ENCODE measurements at regions not wholly inside any gene's neighbourhood (a gene's known extent, or its start where the extent isn't known, plus 50 kb on each side); places are given as distances from the start of the nearest gene placed in this dataset.
"Not testable (repeated sequence)": the region's sequence is repeated elsewhere in the genome, so short reads cannot be mapped to it uniquely, and the experiment has no call there.

DNA sequence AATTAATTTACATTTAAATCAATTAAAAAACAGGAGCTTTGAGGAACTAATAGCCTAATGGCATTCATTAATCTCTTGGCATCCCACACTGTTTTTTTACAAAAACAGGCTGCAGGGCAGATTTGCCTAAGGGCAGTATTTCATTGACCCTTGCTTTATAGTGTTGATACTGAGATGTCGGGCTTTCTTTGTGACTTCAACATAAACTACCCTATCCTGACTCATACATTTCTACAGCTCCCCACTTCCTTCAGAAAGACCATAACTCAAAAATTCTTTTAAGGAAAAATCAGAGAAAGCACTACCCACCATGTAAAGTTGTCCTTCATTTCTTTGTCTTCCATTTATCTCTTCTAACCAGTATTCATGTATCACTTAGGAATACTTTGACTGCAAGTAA, 92.2 kb upstream of the NT5E start:
- DNase-seq (ENCODE audit: low read depth): no peak

DNA sequence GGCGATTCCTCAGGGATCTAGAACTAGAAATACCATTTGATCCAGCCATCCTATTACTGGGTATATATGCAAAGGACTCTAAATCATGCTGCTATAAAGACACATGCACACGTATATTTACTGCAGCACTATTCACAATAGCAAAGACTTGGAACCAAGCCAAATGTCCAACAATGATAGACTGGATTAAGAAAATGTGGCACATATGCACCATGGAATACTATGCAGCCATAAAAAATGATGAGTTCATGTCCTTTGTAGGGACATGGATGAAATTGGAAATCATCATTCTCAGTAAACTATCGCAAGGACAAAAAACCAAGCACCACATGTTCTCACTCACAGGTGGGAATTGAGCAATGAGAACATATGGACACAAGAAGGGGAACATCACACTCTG, 93.1 kb upstream of the NT5E start:
- not testable (repeated sequence) for DNase-seq (ENCODE audit: low read depth)

DNA sequence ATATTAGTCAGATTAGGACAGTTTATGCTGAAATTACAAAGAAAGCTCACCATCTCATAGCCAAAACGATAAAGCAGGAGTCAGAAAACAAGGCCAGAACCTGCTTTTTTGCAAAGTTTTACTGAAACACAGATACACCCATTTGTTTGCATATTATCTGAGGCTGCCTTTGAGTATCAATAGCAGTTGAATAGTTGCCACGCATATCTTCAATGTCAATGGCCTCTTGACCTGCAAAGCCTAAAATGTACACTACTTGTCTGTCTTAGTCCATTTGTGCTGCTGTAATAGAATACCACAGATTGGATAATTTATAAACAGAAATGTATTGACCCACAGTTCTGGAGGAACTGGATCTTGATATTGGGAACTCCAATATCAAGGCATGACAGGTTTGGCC, 94.1 kb upstream of the NT5E start:
- DNase-seq (ENCODE audit: low read depth): no peak

DNA sequence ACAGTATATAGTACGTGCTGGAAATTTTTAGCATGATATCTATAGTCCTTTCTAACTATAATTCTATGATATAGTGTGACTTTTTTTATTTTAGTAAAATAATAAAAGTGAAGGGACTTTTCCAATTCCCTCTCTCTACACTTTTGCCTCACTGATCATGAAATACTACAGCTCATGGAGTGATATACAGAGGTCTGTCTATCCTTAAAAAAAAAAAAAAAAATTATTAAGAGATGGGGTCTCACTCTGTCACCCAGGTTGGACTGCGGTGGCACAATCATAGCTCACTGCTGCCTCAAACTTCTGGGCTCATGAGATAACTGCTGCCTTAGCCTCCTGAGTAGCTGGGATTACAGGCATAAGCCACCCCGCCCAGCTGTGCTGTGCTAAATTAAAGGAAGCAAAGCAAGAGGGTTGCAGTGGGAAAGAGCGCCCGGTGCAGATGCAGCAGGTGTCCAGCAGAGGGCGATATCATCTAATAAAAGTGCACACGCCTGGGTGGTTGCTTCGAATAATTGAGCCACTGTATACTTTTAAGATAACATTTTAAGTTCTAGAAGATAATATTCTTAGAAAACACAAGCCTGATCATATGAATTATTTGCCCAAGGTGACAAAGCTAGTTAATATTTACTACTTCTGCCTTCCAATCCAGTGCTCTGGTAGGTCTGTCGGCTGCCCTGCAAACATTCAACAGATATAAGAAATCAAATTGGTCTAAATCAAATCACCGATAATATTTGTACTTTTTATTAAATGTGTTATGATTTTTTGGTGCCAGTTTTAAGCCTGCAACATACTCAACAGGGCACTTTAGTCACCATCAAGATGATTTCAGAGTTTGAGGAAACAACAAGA, 94.9 kb upstream of the NT5E start:
- peak; percentile 19 for DNase-seq (ENCODE audit: low read depth)

DNA sequence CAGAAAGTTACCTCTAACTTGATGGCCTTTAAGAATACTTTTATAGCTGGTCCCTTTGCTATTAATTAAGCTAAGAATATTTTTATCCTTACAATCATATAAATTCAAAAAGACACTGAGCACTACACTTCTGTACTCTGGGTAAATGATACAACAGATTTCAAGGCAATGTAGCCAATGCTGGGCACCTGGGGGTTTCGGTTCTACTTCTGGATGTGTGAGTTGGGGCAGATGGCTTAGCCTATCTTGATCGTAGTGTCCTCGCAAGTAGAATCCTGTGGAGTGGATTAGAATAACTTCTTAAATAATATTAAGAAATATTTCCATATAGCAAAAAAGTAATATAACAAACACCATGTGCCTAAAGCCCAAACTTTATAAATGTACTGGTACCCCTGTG, 96.9 kb upstream of the NT5E start:
- DNase-seq (ENCODE audit: low read depth): no peak

DNA sequence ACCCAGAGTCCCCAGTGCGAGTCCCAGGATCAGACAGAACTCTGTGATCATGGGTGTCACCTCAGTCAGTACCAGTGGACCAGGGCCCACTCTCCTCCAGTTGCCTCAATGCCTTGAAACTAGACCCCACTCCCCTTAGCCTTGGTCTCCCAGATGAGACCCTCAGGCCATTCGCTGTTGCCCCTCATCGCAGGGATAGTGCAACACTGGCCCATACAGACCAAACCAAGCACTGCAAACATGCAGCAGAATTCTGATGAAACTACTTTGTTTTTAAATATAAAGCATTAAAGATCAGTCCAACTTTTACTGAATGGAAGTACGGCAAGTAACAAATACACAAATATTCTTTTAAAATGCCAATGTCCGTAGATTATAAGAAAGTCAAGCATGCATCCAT, 101.2 kb upstream of the NT5E start:
- no peak for DNase-seq (ENCODE audit: low read depth)

DNA sequence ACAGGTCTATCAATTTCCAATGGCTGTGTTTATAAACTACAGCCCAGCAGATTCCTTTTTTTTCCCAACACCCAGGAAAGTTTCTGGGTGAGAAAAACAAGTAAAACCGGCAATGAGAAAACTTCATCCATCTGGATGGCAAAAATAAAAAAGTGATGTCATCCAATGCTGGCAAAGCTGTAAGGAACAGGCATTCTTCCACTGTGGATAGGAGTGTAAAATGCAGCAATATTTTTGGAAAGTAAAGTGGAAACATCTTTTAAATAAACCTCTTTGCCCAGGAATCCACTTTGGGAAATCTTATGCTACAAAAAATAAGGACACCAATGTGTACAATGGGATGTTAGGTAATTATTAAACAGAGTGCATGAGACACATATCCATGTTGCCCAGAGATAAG, 102.1 kb upstream of the NT5E start:
- peak; percentile 14 for DNase-seq (ENCODE audit: low read depth)

DNA sequence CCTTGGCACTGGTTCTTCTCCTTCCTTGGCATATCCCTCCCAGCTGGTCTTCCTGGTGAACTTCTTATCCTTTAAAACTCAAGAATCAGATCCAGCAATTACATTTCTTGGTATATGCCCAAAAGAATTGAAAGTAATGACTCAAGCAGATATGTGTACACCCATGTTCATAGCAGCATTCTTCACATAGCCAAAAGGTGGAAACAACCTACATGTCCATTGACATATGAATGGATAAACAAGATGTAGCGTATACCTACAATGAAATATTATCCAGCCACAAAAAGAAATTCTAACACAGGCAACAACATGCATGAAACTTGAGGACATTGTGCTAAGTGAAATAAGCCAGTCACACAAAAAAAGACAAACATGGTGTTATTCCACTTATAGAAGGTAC, 103.7 kb upstream of the NT5E start:
- no peak for DNase-seq (ENCODE audit: low read depth)

DNA sequence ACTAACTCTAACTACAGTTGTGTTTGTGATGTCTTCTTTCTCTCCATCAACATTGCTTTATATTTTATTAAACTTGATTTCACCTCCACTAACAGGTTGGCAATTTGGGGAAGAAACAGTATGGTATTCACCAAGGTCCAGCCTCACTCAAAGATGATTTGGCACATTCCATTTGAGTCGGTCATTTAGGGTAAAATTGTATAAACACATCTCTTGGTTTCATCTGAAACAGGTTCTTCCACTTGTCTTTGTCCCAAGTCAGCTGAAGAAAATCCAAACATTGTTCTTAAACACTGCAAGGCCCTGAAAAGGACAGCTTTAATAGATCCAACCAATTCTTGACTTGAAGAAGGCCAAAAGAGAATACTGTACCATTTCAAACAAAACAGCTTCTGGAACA, 104.9 kb upstream of the NT5E start:
- DNase-seq (ENCODE audit: low read depth): no peak

DNA sequence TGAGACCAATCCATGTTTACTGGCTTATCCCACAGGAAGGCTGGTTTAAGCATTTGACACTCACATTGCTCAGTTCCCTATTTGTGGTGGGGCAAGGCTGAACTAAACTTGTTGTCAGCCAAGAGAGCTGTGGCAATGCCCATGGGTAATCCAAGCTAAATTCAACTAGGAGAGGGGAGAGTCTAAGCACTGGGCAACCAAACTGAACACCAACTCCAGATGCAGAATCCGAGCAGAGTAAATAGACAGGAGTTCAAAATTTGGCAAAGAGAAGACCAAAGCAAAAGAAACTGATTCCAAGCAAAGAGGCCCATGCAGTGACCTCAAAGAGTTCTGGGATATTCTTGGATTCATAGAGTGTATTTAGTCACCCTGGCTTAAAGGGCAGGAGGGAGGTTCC, 106.5 kb upstream of the NT5E start:
- no peak for DNase-seq (ENCODE audit: low read depth)

DNA sequence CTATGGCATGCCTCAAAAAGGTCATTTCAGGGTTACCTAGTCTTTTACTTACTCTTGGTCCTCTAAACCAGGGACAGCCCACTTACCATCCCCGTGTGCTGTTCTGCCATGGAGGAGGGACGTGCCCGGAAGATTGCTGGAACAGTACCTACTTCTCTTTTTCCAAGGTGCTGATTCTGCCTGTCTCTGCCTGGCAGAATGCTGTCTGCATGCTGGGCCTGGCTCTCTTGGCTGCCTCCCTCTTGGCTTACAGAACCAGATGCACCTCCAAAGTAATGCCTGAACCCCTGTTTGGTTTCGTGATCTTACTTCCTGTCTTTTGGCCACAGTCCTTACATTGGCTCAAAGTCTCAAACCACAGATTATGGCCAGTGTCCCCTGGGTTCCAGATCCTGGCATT, 120.7 kb upstream of the NT5E start:
- DNase-seq (ENCODE audit: low read depth): no peak

DNA sequence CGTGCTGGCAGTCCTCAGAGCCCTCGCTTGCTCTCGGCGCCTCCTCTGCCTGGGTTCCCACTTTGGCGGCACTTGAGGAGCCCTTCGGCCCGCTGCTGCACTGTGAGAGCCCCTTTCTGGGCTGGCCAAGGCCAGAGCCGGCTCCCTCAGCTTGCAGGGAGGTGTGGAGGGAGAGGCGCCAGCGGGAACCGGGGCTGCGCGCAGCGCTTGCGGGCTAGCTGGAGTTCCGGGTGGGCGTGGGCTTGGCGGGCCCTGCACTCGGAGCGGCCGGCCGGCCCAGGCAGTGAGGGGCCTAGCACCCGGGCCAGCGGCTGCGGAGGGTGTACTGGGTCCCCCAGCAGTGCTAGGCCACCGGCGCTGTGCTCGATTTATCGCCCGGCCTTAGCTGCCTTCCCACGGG, 124.1 kb upstream of the NT5E start:
- not testable (repeated sequence) for DNase-seq (ENCODE audit: low read depth)

DNA sequence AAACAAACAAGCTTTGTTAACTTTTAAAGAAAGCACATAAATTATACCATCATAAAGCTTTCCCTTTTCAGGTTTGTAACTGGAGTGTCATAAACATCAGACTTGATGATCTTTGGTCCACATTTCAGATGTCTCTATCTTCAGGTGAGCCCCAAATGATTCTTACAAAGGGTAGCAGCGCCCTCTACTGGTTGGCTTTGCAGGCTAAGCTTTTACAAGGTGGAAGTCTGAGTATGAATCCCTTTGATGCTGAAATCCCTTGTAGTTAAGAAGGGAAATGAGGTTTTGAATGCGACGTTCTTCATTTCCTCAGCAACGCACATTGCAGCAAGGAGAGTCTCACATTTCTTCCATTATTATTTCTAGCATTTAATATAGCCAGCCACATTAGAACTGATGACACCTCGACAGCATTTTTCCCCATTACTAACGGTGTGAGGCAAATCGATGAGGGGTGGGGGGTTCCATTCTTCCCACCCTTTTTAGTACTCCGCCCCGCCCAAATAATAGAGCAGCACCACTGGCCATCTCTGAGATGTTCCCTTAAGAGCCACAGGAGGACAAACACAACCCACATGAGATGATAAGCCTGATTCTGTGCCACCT, 126.3 kb upstream of the NT5E start:
- peak; percentile 4 for DNase-seq (ENCODE audit: low read depth)

DNA sequence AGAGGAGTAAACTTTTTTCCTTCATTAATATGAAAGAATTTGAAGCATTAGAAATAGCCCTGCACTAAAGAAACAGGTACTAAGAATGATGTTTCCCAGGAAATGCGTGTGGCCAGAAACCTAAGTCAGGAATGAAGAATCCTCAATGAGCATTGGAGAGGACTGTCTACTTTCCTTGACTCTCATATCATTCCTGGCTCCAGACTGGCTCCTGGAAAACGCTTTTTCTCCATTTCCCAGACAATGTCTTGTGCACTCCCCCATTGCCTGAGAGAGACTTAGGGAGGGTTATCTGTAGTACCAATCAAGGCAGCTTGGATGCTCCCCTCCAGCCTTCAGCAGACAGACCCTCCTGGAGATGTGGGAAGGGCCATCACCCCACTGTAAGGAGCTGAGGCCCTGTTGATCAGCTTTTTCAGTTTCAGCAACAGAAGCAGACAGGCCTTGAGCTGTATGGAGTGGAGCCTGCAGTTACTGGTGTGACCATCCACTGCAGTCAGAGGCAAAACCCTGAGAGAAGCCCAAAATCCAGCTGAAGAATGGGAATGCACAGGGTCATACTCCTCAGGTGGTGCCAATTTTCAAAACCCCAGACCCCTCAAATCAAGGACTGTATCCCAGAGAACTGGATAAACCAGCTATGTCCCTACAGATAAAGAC, 127.3 kb upstream of the NT5E start:
- DNase-seq (ENCODE audit: low read depth): no peak

DNA sequence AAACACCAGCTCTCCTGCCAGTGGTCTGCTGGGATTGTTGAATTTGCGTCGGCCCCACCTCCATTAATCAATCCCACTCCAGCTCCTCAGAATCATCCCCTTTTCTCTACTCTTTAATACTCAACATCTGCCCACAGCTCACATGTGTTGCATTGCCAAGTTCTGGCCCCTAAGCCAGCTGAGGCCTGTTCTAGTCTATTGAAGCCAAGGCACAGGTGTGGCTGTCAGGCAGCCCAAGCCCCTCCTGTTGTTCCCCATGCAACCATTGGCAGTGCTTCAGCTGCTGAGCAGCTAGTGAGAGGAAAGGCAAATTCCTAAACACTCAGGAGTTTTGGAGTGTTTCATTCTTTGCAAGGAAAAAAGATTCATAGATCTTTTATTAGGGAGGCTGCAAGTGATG, 128.0 kb upstream of the NT5E start:
- no peak for DNase-seq (ENCODE audit: low read depth)

DNA sequence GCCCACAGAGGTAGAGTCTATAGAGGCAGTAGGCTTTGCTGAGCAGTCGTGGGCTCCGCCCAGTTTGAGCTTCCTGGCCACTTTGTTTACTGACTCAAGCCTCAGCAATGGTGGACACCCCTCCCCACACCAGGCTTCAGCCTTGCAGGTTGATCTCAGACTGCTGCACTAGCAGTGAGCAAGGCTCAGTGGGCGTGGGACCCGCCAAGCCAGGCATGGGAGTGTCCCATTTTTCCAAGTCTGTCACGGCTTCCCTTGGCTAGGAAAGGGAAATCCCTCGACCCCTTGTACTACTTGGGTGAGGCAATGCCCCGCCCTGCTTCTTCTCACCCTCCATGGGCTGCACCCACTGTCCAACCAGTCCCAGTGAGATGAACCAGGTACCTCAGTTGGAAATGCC, 135.3 kb upstream of the NT5E start:
- no peak for DNase-seq (ENCODE audit: low read depth)

DNA sequence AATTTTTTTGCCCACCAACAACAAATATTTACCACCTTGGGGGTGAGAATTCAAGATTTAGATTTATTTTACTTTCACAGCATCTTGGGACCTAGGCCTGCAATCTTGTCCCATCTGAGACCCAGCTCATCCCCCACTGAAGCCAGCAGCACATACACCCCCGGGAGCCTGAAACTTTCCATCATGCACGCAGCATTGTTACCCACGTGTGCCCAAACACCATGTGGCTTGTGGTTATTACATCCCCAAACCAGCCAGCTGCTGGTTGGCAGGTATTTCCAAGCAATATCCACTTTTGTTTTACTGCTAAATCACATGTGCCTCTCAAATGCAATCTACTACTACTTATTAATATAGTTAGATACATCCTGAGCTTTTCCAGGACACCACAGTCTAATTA, 149.3 kb upstream of the NT5E start:
- no peak for DNase-seq (ENCODE audit: low read depth)

DNA sequence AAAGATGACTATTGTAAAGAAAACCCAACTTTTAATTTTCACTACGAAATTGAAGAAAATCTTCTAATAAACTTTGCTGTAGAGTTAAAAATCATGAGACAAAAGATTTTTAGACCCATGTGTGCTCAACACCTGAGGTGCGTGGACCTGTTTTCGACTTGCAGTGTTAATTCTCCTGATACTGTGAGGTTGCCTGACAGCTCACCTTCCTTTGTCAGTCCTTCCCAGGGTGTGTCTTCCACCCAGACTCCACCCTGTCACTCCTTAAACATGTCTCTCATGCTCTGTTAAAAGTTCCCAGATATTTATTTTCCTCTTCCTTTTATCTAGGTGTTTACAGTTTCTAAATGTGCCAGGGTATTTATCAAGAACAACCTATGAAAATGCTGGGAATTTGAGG, 151.3 kb upstream of the NT5E start:
- no peak for DNase-seq (ENCODE audit: low read depth)

DNA sequence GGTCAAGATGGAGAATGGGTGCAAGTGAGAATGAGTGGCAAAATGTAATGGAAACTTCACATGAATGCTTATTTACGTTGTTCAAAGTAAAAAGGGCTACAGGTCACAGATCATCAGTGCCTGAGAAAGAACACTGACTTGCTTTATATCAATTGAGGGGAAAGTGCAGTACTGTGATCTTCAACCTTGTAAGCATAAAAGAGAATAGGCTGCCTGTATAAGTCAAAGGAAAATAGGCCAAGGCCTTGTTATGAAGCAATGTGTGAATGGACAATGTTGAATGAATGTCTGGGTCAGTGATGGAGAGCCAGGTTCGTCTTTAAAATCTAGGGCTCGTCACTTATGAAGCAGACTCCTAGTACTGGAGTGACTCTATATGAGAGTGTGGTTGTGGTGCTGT, 158.6 kb upstream of the NT5E start:
- DNase-seq (ENCODE audit: low read depth): no peak

DNA sequence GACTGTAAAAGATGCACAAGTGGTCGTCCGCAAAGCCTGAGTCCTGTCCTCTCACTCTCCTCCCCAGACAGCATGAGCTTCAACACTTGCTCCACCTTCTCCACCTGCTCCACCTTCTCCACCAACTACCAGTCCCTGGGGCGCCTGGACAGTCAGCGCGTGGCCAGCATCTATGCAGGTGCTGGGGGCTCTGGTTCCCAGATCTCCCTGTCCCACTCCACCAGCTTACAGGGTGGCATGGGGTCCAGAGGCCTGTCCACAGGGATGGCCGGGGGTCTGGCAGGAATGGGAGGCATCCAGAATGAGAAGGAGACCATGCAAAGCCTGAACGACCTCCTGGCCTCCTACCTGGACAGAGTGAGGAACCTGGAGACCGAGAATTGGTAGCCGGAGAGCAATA, 162.2 kb upstream of the NT5E start:
- DNase-seq (ENCODE audit: low read depth): no peak

DNA sequence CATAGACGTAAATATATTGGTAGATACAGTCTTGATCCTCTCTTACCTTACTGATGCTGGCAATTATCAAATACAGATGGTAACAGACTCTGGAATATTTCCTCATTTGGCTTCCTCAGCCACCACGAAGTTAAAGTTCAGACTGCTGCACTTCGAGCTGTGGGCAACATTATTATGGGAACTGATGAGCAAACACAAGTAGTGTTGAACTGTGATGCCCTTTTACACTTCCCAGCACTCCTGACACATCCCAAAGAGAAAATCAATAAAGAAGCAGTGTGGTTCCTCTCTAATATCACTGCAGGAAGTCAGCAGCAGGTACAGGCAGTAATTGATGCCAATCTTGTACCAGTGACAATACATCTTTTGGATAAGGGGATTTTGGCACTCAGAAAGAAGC, 162.7 kb upstream of the NT5E start:
- no peak for DNase-seq (ENCODE audit: low read depth)

DNA sequence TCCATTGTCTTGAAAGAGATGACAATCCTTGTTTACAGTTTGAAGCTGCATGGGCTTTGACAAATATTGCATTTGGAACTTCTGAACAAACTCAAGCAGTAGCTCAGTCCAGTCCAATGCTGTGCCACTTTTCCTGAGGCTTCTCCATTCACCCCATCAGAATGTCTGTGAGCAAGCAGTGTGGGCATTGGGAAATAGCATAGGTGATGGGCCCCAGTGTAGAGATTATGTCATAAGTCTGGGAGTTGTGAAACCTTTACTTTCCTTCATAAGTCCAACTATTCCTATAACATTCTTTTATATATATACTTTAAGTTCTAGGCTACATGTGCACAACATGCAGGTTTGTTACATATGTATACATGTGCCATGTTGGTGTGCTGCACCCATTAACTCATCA, 163.4 kb upstream of the NT5E start:
- DNase-seq (ENCODE audit: low read depth): not testable (repeated sequence)

DNA sequence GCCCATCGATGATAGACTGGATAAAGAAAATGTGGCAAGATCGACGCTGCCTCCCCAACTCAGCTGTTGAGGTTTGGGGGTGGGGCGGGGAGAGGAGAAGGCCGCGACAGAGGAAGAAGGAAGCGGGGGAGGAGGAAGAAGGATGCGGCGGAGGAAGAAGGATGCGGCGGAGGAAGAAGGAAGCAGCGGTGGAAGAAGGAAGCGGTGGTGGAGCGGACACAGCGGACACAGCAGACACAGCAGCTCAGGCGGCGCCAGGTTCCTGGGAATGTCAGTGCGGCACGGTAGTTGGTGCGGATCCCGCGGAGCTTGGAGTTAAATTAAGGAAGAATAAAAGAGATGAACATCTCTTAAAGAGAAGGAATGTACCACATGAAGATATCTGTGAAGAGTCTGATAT, 163.9 kb upstream of the NT5E start:
- no peak for DNase-seq (ENCODE audit: low read depth)

DNA sequence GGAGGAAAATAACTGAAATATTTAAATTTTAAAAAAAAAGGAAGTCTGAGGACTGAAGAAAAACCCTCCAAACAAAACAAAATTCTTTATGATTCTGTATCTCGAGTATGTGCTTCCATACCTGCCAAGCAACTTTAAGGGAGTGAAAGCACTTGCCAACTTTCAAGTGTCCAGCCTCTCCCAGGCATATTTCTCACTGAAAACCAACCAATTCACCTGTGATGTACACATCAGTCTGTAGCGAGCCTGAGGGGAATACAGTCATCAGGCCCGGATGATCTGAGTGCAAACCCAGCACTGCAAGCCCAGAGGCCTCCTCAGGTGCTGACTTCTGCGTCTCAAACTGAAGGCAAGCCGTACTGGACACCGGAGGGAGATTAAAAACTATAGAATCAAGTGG, 164.8 kb upstream of the NT5E start:
- no peak for DNase-seq (ENCODE audit: low read depth)
